Skeletal muscle satellite cell (primary cell): ENCODE measurements at regions not wholly inside any gene's neighbourhood (a gene's known extent, or its start where the extent isn't known, plus 50 kb on each side); places are given as distances from the start of the nearest gene placed in this dataset.
"Not testable (repeated sequence)": the region's sequence is repeated elsewhere in the genome, so short reads cannot be mapped to it uniquely, and the experiment has no call there.

Experiments used
- H3K27me3 ChIP-seq: 2 replicates; pipeline ENCODE4 v1.7.0; 2013; ENCODE audit warnings: low read length; ENCODE audit not compliant: control insufficient read depth, insufficient read depth
- H3K36me3 ChIP-seq: 2 replicates; pipeline ENCODE4 v1.7.0; 2013; ENCODE audit warnings: mild to moderate bottlenecking, control low read depth, low read length; ENCODE audit not compliant: insufficient read depth
- H3K4me1 ChIP-seq: 2 replicates; pipeline ENCODE4 v1.7.0; 2013; ENCODE audit warnings: low read length; ENCODE audit not compliant: control insufficient read depth, insufficient read depth
- H3K4me2 ChIP-seq: 2 replicates; pipeline ENCODE4 v1.7.0; 2013; ENCODE audit warnings: mild to moderate bottlenecking, low read length
- H3K4me3 ChIP-seq: 2 replicates; pipeline ENCODE4 v1.7.0; 2013; ENCODE audit warnings: low read length
- H3K9ac ChIP-seq: 2 replicates; pipeline ENCODE4 v1.7.0; 2013; ENCODE audit warnings: mild to moderate bottlenecking, low read depth, low read length, moderate library complexity
- H3K9me3 ChIP-seq: replicated peaks from 2 replicates; pipeline ENCODE4 v1.7.0; 2013; ENCODE audit warnings: mild to moderate bottlenecking, control low read depth, low read length

DNA sequence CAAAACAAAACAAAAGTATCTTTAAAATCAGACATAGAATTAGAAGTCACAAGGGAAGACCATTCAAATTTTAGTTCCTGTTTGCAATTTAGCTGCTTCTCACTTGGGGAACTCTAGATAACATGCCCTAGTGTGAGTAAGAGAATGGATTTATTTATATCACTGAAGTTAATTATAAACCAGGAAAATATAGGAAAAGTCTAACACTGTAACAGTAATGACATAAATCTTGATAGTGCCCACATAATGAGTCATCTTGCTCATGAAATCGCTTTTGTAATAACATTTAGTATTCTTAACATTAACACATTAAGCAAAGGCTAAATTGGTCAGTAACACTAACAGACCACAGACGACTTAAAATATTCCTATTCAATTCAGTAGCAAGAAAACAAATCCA is 710.7 kb downstream of the STPG2 start:
- Histone ChIP-seq H3K4me1 (no peaks in the 10 kb centered on the region), H3K27me3 (no peaks in the 10 kb centered on the region), H3K4me2 (no peak overlapping the region), H3K9me3 (no peaks in the 10 kb centered on the region), H3K36me3 (no peaks in the 10 kb centered on the region), H3K4me3 (no peak overlapping the region), H3K9ac (no peak overlapping the region)

DNA sequence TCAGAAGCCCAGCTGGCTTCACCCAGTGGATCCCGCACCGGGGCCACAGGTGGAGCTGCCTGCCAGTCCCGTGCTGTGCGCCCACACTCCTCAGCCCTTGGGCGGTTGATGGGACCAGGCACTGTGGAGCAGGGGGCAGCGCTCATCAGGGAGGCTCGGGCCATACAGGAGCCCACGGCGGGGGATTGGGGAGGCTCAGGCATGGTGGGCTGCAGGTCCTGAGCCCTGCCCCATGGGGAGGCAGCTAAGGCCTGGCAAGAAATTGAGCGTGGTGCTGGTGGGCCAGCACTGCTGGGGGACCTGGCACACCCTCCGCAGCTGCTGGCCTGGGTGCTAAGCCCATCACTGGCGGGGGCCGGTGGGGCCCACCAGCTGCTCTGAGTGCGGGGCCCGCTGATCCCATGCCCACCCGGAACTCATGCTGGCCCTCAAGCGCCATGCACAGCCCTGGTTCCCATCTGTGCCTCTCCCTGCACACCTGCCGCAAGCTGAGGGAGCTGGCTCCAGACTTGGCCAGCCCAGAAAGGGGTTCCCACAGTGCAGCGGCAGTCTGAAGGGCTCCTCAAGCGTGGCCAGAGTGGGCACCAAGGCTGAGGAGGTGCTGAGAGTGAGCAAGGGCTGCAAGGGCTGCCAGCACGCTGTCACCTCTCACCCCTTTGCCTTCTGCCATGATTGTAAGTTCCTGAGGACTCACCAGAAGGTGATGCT is 705.1 kb downstream of the STPG2 start:
- not testable (repeated sequence) for H3K4me1 ChIP-seq, H3K9ac ChIP-seq, H3K4me2 ChIP-seq, H3K36me3 ChIP-seq, H3K4me3 ChIP-seq, H3K27me3 ChIP-seq, H3K9me3 ChIP-seq

DNA sequence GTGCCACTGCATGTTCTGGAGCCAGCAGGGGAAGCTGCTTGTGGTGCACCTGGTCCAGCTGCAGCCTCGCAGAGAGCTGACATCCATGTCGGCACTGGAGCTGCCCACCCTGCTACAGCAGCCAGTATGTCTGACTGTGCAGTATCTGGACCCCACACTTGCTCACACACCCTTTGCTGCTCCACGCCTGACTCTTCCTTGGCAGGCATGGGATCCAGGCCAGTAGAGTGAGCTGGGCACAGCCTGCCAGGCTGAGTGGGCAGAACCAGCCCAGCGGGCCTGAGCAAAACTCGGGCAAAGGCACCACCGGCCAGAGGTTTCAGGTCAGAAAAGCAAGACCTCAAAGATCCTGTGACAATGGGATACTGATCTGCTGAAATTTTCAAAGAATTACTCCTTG is 690.1 kb downstream of the STPG2 start:
- H3K4me3 ChIP-seq, result no peak overlapping the region
- H3K36me3 ChIP-seq, result no peaks in the 10 kb centered on the region
- no peak overlapping the region for H3K9ac ChIP-seq
- no peaks in the 10 kb centered on the region for H3K4me1 ChIP-seq
- H3K9me3 ChIP-seq, result peaks cover 7% of the 10 kb centered on the region
- H3K4me2 ChIP-seq, result no peak overlapping the region
- H3K27me3 ChIP-seq, result no peaks in the 10 kb centered on the region

DNA sequence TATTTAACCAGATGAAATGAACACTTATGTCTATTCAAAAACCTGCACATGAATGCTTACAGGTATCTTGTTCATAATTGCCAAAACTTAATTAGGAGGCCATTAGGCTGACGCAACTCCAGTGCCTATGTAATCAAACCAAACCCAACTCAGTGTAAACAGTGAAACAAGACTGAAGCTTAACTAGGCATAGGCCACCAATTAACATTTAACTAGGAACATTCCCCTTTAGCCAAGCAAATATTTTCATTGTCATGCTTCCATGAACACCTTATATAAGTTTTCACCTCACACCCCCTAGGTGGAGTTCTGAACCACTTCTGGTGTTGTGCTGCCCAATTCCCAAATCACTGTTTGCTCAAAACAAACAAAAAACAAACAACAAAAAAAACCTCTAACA is 686.0 kb downstream of the STPG2 start:
- H3K36me3 ChIP-seq, result no peaks in the 10 kb centered on the region
- no peaks in the 10 kb centered on the region for H3K4me1 ChIP-seq
- H3K4me2 ChIP-seq, result no peak overlapping the region
- H3K27me3 ChIP-seq, result no peaks in the 10 kb centered on the region
- H3K4me3 ChIP-seq, result no peak overlapping the region
- peaks cover 7% of the 10 kb centered on the region for H3K9me3 ChIP-seq
- H3K9ac ChIP-seq, result no peak overlapping the region

DNA sequence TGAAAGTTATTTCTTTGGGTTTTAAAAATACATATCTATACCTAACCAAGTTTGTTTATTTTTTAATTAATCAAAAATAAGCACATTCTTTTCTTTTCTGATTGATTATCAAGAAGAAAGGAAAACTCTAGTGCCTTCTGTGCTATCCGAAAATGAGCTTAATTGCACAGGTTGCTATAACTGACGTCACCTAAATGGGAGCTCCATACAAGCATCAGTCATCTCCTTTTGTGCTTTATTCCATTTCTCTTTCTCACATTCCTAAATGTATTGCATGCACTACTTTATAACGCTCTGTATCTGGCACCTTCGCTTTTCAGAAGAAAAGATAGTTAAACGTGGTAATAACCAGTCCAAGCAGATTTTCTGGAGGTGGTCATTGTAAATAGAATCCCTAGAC is 675.0 kb downstream of the STPG2 start:
- Histone ChIP-seq H3K27me3 (no peaks in the 10 kb centered on the region), H3K4me2 (no peak overlapping the region), H3K4me3 (no peak overlapping the region), H3K4me1 (no peaks in the 10 kb centered on the region), H3K9me3 (peaks cover 7% of the 10 kb centered on the region), H3K9ac (no peak overlapping the region), H3K36me3 (no peaks in the 10 kb centered on the region)

DNA sequence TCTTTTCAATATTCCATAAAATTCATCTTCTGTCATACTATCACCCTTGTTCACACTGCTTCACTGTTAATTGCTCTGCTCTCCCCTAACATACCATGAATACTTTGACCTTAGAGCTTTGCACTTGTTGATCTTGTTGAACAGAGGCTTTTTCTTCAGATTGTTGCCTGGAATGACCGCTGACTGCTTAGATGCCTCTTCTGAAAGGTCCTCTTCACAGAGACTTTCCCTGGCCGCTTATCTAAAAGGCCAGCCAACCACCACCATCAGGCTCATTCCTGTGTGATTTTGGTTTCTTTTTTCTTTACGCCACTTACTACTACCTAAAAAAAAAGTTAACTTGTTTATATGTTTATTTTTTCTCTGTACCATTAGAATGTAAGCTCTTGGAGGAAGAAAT is 667.7 kb downstream of the STPG2 start:
- H3K4me3 ChIP-seq, result no peak overlapping the region
- H3K4me1 ChIP-seq, result no peaks in the 10 kb centered on the region
- H3K27me3 ChIP-seq, result no peaks in the 10 kb centered on the region
- H3K36me3 ChIP-seq, result no peaks in the 10 kb centered on the region
- no peak overlapping the region for H3K9ac ChIP-seq
- H3K9me3 ChIP-seq, result no peaks in the 10 kb centered on the region
- H3K4me2 ChIP-seq, result no peak overlapping the region

DNA sequence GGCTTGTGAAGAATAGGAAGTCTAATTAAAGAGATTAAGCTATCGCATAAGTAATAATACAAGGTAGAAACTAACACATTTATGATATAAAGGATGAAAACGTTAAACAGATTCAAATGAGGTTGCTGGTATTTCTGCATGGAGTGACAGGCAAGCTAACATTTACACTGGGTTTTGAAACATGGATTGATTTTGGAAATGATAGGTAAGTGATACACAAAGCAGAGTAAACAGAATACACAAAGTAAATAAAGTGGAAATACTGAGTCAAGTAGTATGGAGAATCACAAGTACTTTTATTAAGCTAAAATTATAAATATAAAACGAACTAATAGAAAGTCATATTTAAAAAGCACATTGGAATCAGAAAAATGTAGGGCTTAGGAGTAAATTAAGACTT is 665.3 kb downstream of the STPG2 start:
- Histone ChIP-seq H3K27me3 (no peaks in the 10 kb centered on the region), H3K9ac (no peak overlapping the region)

DNA sequence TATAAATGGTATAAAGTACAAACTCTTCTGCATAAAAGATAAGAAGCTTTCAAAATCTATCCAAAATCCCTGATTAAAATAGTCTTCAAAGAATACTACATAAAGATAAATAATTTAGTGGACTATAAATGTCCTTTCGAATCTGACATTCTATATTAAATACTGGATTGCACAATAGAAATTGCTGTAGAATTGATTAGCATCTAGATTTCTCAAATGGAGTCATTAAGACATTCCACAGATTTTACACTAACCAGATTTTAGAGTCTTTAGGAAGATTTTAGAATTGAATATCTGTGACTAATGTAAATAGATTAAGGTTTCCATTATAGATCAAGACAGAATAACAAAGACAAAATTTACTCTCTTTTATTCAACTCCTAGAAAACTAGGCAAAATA is 663.9 kb downstream of the STPG2 start:
- Histone ChIP-seq H3K4me2 (no peak overlapping the region), H3K4me1 (no peaks in the 10 kb centered on the region), H3K4me3 (no peak overlapping the region), H3K9me3 (no peaks in the 10 kb centered on the region), H3K9ac (no peak overlapping the region), H3K36me3 (no peaks in the 10 kb centered on the region), H3K27me3 (no peaks in the 10 kb centered on the region)

More for the DNA sequence above, 665.3 kb downstream of the STPG2 start:
- Histone ChIP-seq H3K9me3 (no peaks in the 10 kb centered on the region), H3K4me2 (no peak overlapping the region), H3K4me1 (no peaks in the 10 kb centered on the region), H3K4me3 (no peak overlapping the region), H3K36me3 (no peaks in the 10 kb centered on the region)

DNA sequence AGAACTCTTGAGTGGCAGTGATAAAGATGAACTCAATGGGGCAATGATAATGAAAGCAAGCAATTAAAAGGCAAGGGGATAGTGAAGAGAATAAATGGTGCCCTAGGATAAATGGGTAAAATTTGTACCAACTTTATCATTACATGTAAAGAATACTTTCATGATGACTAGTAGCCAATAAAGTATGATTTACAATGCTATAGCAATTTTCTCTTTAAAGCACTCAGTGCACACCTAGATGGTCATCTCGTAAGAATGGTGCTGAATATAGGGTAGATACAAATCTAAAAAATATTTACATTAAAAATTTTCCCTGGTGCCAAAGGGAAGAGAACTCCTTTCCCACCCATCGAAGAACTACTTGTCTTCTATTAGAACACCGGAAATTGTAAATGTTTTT is 651.4 kb downstream of the STPG2 start:
- H3K9me3 ChIP-seq, result no peaks in the 10 kb centered on the region
- no peaks in the 10 kb centered on the region for H3K4me1 ChIP-seq
- H3K9ac ChIP-seq, result no peak overlapping the region
- H3K4me3 ChIP-seq, result no peak overlapping the region
- no peaks in the 10 kb centered on the region for H3K36me3 ChIP-seq
- no peak overlapping the region for H3K4me2 ChIP-seq
- H3K27me3 ChIP-seq, result no peaks in the 10 kb centered on the region

DNA sequence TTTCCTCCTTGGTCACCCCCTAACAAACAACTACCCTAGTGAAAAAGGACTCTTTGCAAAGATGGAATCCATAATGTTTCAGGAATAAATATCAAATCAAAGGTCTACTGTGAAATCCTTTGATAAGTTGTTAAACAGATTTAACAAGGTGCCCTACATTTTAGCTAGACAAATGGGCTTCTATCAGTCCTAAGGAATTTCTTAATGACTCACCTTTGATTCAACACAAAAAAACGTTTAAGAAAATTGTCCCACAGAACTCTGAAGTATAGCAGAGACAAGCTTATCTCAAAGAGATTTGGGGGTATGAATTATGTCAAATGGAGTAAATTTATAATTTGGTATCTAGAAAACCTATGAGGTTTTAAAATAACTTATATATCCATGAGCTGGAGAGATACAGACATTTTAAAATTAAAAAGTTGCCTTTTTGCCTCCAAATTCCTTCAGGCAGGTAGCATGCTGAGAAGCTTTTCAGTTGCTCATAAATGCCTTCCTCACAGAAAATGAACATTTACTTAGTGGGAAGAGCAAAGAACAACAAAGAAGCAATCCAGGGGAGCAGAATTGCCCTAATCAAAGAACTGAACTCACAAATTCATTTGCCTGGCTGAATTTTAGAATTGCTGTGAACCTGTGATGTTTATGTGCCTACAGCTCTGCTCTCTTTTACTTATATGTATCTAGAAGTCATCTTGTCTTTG is 649.3 kb downstream of the STPG2 start:
- no peak overlapping the region for H3K4me3 ChIP-seq
- H3K36me3 ChIP-seq, result no peaks in the 10 kb centered on the region
- H3K4me1 ChIP-seq, result no peaks in the 10 kb centered on the region
- H3K9ac ChIP-seq, result no peak overlapping the region
- no peaks in the 10 kb centered on the region for H3K27me3 ChIP-seq
- no peak overlapping the region for H3K4me2 ChIP-seq
- H3K9me3 ChIP-seq, result no peaks in the 10 kb centered on the region

DNA sequence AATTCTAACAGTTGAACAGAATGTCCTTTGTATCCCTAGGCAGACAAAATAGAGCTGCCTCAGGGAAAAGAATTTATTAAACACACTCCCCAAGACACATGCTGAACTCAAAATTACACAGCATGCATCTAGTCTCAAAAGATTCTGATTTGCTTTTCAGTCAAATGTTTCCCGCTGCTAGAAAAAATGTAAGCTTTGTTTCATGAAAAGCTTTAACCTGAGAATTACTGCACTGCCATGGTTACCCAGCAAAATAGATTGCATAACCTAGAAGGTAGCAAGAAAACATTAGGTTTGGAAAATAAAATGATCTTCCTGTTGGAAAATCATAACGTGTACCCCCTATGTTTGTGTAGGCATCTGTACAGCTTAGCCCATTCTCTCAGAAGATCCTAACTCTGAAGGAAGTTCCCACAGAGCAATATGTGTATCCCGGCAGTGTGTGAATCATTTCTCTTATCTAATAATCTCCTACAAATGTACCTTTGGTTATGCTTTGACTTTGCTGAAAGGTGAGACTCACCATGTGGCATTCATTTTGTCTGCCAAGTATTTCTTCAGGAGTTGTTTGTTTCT is 646.9 kb downstream of the STPG2 start:
- H3K4me3 ChIP-seq, result no peak overlapping the region
- H3K36me3 ChIP-seq, result no peaks in the 10 kb centered on the region
- H3K4me2 ChIP-seq, result no peak overlapping the region
- no peaks in the 10 kb centered on the region for H3K9me3 ChIP-seq
- no peaks in the 10 kb centered on the region for H3K4me1 ChIP-seq
- no peaks in the 10 kb centered on the region for H3K27me3 ChIP-seq
- no peak overlapping the region for H3K9ac ChIP-seq

DNA sequence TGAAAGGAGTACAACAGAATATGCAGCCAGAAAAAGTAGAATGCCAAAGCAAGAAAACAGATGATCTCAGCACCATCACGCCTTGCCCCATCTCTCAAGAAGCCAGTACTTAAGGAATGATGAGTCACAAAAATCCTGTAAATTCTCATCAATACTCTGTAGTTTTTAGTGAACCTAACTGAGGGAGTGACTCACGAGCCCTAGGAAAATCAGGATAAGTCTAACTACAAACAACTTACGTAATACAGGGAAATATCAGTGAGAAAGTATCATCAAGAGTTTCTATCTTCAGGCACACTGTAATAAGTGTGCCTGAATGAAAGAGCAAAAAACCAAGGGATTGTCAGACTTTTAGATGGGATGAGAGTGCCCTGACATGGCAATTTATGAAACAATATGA is 644.4 kb downstream of the STPG2 start:
- no peaks in the 10 kb centered on the region for H3K27me3 ChIP-seq
- H3K36me3 ChIP-seq, result no peaks in the 10 kb centered on the region
- no peak overlapping the region for H3K9ac ChIP-seq
- no peak overlapping the region for H3K4me2 ChIP-seq
- H3K4me1 ChIP-seq, result no peaks in the 10 kb centered on the region
- H3K9me3 ChIP-seq, result no peaks in the 10 kb centered on the region
- no peak overlapping the region for H3K4me3 ChIP-seq
